ENCODE measurements at regions not wholly inside any gene's neighbourhood (a gene's known extent, or its start where the extent isn't known, plus 50 kb on each side); places are given as distances from the start of the nearest gene placed in this dataset.
"Not testable (repeated sequence)": the region's sequence is repeated elsewhere in the genome, so short reads cannot be mapped to it uniquely, and the experiment has no call there.

DNA sequence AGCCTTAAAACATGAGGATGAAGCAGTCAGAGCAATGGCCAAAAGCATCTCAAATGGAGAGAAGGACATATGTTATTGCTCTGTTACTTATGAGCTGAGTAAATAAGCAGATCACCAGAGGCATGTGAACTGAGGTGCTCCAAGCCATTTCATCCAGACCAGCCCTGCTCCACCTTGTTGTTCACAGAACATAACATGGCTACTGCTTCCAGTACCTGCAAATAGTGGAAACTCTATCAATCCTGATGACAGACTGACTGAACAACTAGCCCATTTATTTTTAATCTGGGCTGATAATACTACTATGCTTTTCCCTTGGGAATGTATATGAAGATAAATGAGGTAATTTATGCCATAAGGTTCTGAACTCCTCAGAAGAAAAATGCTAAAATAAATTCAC is 1164.7 kb downstream of the FAM181B start:
- H3K4me3 ChIP-seq = no peak overlapping the region
- intact Hi-C loops (cut with DNase I) = no loop called here
- no peak overlapping the region for H3K27ac ChIP-seq
- no peaks in the 10 kb centered on the region for H3K36me3 ChIP-seq
- TF ChIP-seq CTCF (IDR thresholded peaks at IDR 0.05) (no peak), POLR2A (IDR thresholded peaks at IDR 0.05) (no peak)
- no peaks in the 10 kb centered on the region for H3K9me3 ChIP-seq
- H3K4me1 ChIP-seq = no peaks in the 10 kb centered on the region
- H3K27me3 ChIP-seq = no peaks in the 10 kb centered on the region
- DNase-seq (no peak), ATAC-seq (no peak)

DNA sequence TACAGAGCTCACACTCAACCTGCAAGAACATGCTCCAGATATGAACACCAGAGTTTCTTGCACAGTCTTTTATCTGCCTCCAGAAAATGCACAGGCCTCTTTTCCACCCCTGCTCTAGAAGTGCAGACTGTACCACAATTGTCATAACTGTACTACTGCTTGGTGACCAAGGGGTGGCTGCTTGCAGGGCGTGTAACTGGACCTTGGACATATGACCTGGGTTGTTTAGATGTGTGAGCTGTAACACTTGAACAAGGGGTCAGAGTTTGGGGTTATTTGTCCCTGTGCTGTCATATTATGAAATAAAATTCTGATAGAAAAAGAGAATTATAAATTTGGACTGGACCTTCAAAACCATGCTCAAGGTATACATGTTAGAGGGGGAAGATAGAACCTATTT is 1185.5 kb downstream of the FAM181B start:
- no peaks in the 10 kb centered on the region for H3K4me1 ChIP-seq
- no peaks in the 10 kb centered on the region for H3K9me3 ChIP-seq
- no peaks in the 10 kb centered on the region for H3K36me3 ChIP-seq
- DNase-seq (no peak), ATAC-seq (no peak)
- WGBS, 4 donors = 54 to 74% (median 63%) methylated on average over 1 of the region's 1 CpG
- H3K27ac ChIP-seq = no peak overlapping the region
- no peak for TF ChIP-seq CTCF (IDR thresholded peaks at IDR 0.05)
- TF ChIP-seq POLR2A (IDR thresholded peaks at IDR 0.05) = no peak
- H3K27me3 ChIP-seq = no peaks in the 10 kb centered on the region
- intact Hi-C loops (cut with DNase I) = no loop called here
- H3K4me3 ChIP-seq = no peak overlapping the region

DNA sequence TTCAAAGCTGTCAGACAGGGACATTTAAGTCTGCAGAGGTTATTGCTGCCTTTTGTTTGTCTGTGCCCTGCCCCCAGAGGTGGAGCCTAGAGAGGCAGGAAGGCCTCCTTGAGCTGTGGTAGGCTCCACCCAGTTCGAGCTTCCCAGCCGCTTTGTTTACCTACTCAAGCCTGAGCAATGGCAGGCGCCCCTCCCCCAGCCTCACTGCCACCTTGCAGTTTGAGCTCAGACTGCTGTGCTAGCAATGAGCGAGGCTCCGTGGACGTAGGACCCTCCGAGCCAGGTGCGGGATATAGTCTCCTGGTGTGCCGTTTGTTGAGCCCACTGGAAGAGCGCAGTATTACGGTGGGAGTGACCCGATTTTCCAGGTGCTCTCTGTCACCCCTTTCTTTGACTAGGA is 1193.9 kb downstream of the FAM181B start:
- H3K36me3 ChIP-seq; H3K4me1 ChIP-seq; H3K4me3 ChIP-seq; H3K27me3 ChIP-seq; DNase-seq; ATAC-seq; H3K9me3 ChIP-seq; H3K27ac ChIP-seq; intact Hi-C loops (cut with DNase I): not testable (repeated sequence)
- WGBS, 4 donors = 91 to 98% (median 93%) methylated on average over 10 to 12 of the region's 12 CpGs

DNA sequence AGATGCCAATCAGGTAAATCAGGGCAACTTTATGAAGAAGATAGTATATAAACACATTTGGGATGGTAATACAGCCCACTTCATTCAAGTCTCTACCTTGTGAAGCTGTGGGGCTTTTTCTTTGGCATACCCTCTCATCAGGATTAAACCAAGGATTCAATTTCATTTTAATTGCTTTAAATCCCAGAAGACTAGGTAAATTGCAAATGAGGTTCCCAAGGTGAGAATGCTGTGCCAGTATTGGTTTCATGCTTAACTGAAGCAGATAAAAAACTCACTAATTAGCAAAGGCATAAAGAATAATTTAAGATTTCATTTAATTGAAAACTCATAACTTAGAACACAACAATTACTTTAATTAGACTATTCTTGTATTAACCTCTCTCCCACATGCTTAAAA is 1218.1 kb downstream of the FAM181B start:
- intact Hi-C loops (cut with DNase I) = no loop called here
- H3K36me3 ChIP-seq = no peaks in the 10 kb centered on the region
- DNase-seq (no peak), ATAC-seq (no peak)
- TF ChIP-seq CTCF (IDR thresholded peaks at IDR 0.05) (no peak), POLR2A (IDR thresholded peaks at IDR 0.05) (no peak)
- no peak overlapping the region for H3K4me3 ChIP-seq
- H3K9me3 ChIP-seq = no peaks in the 10 kb centered on the region
- no peaks in the 10 kb centered on the region for H3K4me1 ChIP-seq
- H3K27ac ChIP-seq = no peak overlapping the region
- H3K27me3 ChIP-seq = no peaks in the 10 kb centered on the region

- ATAC-seq = no peak
- intact Hi-C loops (cut with DNase I) = no loop called here
- TF ChIP-seq CTCF (IDR thresholded peaks at IDR 0.05) = peak; percentile 35 to 70 (median 55)
- TF ChIP-seq POLR2A (IDR thresholded peaks at IDR 0.05) = no peak
- 24 to 33% (median 29%) methylated on average over 5 of the region's 5 CpGs for WGBS, 4 donors
- H3K27me3 ChIP-seq = no peaks in the 10 kb centered on the region
- no peak for DNase-seq
- no peaks in the 10 kb centered on the region for H3K36me3 ChIP-seq
- H3K27ac ChIP-seq = no peak overlapping the region
- no peaks in the 10 kb centered on the region for H3K9me3 ChIP-seq
- H3K4me1 ChIP-seq = no peaks in the 10 kb centered on the region
- no peak overlapping the region for H3K4me3 ChIP-seq
Measured at GRCh38 chr11:81497202-81497804, 1236.4 kb downstream of the FAM181B start.

Data from heart left ventricle (tissue), 16 donors.